Erythroblast (primary cell): ENCODE measurements at regions not wholly inside any gene's neighbourhood (a gene's known extent, or its start where the extent isn't known, plus 50 kb on each side); places are given as distances from the start of the nearest gene placed in this dataset.
"Not testable (repeated sequence)": the region's sequence is repeated elsewhere in the genome, so short reads cannot be mapped to it uniquely, and the experiment has no call there.

Experiments used
- DNase-seq, 2 experiments: peaks; one replicate each; lab custom pipeline; 2025; lab: John Stamatoyannopoulos, UW
- GATA1 ChIP-seq: IDR thresholded peaks from 2 replicates; pipeline ENCODE4 v1.6.1; 2011; ENCODE audit warnings: low read depth, mild to moderate bottlenecking, control low read depth, low read length, moderate library complexity
- POLR2A ChIP-seq: IDR thresholded peaks from 2 replicates; pipeline ENCODE4 v1.6.1; 2011; ENCODE audit warnings: mild to moderate bottlenecking, low read length

DNA sequence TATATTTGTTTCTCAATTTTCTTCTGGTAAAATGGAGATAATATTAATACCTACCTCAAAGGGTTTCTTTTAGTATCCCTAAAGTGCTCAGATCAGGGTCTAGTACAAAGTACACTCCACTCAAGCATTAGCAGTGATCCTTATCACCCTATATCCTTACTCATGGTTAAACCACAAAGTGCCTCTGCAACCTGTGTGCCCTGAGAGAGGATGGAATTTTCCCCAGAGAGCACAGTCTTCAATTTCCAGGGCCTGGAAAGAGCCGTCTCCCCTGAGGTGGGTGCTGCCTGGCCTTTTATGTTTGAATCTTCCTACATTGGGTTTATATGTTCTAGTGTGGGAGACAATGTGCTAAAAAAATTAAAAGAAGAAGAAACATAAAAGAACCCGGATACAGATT lies 183.1 kb upstream of the FBXO33 start:
- DNase-seq: no peak
- TF ChIP-seq POLR2A (no peak), GATA1 (no peak)

DNA sequence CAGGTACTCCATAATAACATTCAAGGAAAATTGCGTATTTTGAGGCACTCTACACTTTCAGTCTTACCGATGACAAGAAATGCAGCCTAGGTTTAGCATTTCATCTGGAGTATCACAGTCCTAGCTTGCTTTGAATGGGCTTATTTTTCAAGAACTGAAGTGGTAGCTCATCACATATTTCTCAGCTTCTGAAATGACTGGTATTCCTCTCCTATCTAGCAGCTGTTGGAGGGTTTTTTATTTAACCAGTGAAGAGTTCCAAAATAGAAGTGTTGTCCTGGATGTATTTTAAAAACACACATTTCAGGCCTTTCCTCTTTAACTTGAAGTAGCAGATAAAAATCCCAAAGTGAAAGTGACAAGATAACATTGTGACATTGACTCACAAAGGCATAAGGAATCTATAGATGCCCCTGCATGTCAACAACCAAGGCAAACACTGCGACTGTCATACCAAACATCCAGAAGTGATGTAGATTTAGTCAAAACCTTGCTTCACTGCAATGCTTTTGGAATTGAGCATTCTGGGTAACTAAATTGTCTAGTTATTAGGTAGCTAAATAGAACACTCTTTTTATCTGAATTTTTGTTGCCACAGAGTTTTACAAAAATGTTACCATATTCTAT lies 182.2 kb upstream of the FBXO33 start:
- TF ChIP-seq GATA1 (no peak), POLR2A (no peak)

DNA sequence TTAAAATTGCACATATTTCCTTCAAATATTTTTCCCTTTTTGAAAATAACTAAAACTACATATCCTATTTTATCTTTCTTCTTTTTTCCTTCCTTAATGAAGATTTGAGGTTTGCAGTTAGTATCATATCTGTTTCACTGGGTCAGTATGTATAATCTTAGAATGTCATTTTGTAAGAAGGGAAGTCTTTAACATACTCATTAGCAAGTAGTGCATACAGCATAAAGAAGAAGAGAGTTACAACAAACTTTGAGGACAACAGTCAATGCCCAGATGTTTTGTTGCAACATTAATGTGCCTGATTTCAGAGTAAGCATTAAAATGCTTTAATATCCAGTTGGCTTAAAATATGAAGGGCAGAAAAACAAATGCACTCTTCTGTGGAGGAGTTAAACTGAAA lies 176.9 kb upstream of the FBXO33 start:
- TF ChIP-seq GATA1 (no peak), POLR2A (no peak)
- DNase-seq: no peak

More for the DNA sequence above, 182.2 kb upstream of the FBXO33 start:
- no peak for DNase-seq

DNA sequence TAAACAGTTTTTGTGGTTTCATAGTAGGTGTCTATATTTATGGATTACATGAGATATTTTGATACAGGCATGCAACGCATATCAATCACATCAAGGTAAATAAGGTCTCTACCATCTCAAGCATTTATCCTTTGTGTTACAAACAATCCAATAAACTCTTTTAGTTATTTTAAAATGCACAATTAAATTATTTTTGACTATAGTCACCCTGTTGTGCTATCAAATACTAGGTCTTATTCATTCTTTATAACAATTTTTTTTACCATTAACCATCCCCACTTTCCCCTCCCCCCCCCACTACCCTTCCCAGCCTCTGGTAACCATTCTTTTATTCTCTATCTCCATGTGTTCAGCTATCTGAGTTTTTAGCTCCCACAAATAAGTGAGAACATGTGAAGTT lies 175.7 kb upstream of the FBXO33 start:
- TF ChIP-seq POLR2A: no peak
- no peak for TF ChIP-seq GATA1
- DNase-seq: no peak

DNA sequence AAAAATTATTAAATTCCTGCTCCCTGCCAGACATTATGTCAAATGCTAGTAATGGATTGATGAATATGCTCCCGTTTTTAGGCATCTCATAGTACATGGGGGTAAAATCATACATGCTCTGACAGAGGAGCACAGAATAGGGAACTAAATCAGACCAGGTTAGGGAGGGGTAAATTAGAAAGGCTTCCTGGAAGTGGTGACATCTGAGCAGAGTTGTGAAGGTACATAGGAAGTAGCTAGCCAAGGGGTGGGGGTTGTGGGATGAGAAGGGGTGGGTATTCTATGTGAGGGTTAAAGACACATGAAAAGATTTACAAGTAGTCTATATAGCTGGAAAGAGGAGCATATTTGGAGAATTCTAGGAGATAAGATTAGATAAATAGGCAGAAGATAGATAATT lies 171.7 kb upstream of the FBXO33 start:
- TF ChIP-seq GATA1 (no peak), POLR2A (no peak)
- no peak for DNase-seq

DNA sequence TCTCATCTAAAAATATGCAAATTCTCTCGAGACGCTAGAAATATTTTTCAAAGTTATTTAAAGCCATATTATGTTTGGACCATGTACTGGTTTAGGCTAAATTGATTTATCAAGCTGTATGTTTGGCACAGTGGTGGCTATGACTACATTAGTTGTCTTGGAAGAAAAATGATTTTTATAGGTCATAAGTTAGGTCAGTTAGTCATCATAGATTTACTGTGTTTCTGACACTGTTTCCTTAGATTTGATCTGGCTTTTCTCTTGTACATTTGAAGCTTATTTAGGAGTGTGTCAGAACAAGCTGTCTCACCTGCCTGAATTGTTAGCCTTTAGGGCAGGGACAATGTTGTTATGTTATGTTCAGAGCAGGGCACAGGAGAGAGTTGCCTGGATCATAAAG lies 161.1 kb upstream of the FBXO33 start:
- no peak for DNase-seq
- no peak for TF ChIP-seq POLR2A
- no peak for TF ChIP-seq GATA1

DNA sequence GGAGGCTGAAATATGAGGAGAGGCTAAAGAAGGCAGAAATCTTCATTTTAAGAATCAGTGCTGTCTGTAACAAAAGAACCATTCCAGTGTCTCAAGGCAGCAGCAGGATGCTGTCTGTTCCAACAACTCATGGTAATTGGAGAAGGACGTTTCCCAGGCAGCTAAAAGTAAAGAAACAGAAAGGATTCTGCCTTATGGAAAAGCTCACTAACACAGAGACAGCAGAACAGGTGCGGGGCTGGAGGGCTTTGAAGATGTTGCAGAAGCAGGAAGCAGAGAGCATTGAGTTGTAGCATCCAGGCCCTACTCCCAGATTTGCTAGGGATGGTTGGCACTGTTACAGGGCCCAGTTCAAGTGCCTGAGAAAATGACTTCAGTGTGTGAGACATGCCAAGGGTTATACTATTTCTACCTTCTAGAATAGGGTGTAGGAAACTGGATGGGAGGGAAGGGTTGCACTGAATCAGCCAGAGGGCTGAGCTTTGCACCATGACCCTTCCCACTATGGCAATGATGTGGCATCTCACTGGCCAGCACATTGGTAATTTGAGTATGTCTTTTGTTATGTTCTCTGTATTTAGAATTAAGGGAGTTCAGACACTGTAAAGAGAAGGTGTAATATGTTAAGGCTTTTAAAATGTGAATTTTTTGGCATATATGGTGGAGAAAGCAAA lies 160.0 kb upstream of the FBXO33 start:
- DNase-seq: no peak
- no peak for TF ChIP-seq POLR2A
- TF ChIP-seq GATA1: no peak

DNA sequence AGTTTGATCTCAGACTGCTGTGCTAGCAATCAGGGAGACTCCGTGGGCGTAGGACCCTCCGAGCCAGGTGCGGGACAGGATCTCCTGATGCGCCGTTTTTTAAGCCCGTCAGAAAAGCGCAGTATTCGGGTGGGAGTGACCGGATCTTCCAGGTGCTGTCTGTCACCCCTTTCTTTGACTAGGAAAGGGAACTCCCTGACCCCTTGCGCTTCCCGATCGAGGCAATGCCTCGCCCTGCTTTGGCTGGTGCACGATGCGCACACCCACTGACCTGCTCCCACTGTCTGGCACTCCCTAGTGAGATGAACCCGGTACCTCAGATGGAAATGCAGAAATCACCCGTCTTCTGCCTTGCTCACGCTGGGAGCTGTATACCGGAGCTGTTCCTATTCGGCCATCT lies 157.6 kb upstream of the FBXO33 start:
- not testable (repeated sequence) for DNase-seq

DNA sequence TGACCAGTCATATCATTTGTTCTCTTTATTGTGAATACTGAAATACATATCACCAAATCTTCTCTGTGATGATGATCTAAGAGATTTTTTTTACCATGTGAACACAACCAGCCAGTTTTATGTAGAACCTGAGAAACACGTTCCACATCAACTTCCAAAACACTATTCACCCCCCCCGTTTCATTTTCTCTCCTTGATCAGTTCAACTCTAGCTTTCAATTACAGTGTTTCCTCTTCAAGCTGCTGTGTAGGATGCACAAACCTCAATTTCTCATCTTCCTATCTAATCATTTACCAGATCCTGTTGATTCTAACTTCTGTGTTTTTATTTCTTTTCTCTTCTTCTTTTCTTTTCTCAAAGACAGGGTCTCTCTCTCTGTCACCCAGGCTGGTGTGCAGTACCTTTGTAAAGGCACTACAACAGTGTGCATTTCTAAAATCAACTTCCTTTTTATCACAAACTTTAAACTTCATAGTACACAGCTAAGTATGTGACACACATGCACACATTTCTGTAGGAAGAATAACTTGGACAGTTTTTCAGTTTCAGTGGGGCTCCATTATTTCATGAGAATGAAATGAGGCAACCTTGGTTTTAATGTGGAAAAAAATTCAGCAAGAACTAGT lies 149.9 kb upstream of the FBXO33 start:
- DNase-seq: no peak
- TF ChIP-seq POLR2A (no peak), GATA1 (no peak)

DNA sequence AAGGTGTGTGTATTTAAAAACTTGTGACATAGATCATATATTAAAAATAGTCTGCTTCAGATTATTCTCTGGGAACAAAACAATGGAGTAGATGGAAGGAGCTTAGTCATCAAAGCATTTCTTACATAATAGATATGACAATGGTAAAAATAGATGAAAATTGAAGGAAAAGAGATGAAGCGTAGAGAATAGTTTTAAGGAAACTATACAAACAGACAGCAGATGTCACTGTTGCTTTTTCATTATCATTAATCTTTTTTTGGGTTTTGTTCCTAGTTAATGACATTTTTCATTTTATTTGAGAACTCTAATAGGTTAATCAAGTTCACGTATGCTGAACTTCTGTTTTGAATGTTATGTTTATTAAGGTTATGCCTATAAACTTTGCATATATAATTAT lies 149.2 kb upstream of the FBXO33 start:
- no peak for DNase-seq
- TF ChIP-seq GATA1 (no peak), POLR2A (no peak)

DNA sequence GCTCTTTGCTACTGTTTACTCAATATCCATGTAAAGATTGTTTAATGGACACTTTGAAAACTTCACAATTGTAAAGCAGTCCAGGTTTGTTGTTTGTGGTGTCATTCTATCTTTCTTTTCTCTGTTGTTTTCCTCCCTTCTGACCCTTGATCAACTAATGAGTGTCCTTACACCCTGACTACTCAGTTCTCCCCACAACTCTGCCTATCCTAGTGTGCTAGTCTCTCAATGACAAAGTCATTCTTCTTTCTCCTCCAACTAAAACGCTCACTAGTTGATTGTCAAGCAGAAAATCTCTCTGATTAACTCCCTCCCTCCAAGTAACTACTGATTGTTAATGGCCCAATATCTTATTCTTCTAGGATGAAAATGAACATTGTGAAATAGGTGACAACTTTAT lies 148.5 kb upstream of the FBXO33 start:
- DNase-seq: no peak
- TF ChIP-seq GATA1: no peak
- TF ChIP-seq POLR2A: no peak

DNA sequence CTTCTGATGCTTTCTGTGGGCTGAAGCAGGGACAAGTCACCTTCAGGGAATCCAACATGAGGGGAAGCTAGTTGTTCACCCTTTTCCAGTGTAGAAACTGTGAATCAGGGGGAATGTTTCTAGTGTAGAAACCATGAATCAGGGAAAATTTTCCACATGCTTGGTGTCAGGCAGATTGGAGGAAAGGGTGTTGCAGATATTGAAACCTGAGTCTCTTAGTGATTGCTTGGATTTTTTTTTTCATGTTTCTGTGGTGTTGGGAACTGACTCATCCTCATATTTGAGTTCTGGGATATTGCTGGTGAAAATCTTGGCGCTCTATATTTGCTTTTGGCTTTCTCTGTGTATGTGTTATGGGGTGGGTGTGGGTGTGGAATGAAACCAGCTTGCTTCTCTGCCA lies 144.5 kb upstream of the FBXO33 start:
- TF ChIP-seq GATA1: no peak
- TF ChIP-seq POLR2A: no peak
- DNase-seq: no peak

DNA sequence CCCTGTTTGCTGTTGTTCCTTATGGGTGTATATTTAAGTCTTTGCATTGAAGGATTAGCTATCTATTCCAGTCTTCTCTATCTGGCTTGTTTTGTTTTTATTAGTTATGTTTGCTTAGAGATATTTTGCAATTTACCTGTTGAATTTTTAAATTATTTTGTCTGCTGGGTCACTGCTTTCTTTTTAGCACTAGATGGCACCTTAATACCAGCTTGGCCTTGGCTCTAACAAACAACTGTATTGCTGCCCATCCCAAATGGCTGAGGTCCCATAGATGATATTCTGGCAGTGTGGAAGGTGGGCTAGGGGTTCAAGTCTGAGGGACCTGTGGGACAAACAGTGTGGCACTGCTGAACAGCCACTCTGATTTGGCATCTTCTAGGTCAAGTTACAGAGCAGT lies 144.0 kb upstream of the FBXO33 start:
- no peak for DNase-seq
- TF ChIP-seq POLR2A (no peak), GATA1 (no peak)

DNA sequence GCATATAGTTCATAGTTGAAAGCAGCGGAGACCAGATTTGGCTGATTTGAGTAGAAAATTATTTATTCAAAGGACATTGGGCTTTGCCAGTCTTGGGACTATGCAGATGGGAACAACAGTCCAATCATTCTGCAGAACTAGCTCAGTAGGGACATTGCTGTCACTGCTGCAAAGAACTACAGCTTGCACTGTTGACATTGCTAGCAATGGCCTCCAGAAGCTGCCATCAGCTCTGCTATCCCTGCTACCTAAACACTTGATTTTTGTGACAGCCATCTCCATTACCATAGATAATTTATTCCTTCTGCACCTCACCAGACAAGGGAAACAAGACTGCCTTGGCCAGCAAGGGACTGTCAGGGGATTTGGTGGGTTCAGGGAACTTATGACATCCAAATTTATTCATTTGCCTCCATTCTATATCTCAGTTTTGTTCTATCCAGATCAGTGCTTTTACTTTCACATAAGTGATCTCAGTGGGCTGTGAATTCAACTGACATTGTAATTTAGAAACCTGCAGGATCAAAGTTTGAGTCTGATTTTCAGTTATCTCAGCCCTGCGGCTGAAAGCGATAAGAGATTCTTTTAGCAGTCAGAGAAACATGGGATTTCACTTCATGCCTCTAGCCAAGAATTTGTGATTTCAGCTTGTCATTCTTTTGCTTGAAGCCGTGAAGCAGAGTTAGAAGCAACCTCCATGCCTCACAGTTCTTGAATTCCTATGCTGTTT lies 136.7 kb upstream of the FBXO33 start:
- TF ChIP-seq GATA1 (no peak), POLR2A (no peak)
- no peak for DNase-seq

DNA sequence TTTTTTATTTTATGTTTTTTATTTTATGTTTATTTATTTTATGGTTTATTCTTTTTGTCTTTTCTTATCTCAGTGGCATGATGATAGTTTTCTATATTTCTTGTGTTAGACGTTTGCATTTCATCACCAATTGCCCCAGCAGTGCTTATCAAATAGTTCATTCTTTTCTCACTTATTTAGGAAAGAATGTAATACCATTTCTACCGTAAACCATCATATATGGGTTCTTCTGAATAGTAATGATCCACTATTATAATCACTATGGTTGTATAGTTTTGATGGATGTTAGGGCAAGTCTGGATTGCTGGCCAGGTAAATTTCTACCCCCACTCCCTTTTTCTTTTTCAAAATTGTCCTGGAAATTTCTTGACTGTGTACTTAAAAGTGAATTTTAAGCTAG lies 134.6 kb upstream of the FBXO33 start:
- TF ChIP-seq GATA1 (no peak), POLR2A (no peak)
- no peak for DNase-seq
